ENCODE measurements at regions not wholly inside any gene's neighbourhood (a gene's known extent, or its start where the extent isn't known, plus 50 kb on each side); places are given as distances from the start of the nearest gene placed in this dataset.

DNA sequence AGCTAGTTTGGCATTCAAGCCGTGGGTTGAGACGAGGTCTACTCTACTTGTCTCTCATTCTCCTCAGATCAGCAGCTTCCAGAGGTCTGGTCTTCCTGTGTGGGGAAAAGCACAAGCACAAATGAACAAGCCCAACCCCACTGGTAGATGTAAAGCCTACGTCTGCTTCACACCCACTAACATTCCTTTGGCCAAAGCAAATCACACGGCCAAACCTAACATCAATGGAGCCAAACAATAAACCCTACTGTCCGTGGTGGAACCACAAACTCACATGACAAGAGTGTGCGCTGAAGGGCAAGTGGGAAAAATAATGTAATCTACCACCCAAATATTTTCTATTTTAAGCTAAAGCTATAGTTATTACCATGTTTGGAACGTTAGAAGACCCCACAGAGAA, 179.3 kb upstream of the MGAT5 start:
- intact Hi-C loops (cut with micrococcal nuclease) = loop anchor here (10.0 kb wide), 1 partner anchor 190 kb away; no protein-coding TSS in a partner anchor
- Histone ChIP-seq H4K20me1 (replicated peaks; ENCODE audit: control insufficient read depth, insufficient read depth, low read length) (no peaks in the 10 kb centered on the region; the same call in 1 of the 2 replicates), H3K9me3 (replicated peaks; ENCODE audit: control insufficient read depth, insufficient read depth, low read depth, low read length) (no peaks in the 10 kb centered on the region), H3K9me1 (ENCODE audit: control insufficient read depth, insufficient read depth, low read length) (no peaks in the 10 kb centered on the region), H3K27me3 (ENCODE audit: control insufficient read depth in 2 of 2, insufficient read depth in 2 of 2, low read length in 2 of 2) (peaks cover 3 to 22% of the 10 kb centered on the region in 2 experiments; a peak in 3 of 5 replicates), H3K36me3 (ENCODE audit: control insufficient read depth, insufficient read depth, low read length) (no peaks in the 10 kb centered on the region), H3K79me2 (ENCODE audit: control insufficient read depth, insufficient read depth, low read length) (no peaks in the 10 kb centered on the region), H3K27ac (ENCODE audit: extremely low read depth, low read depth, low read length) (no peak overlapping the region), H3K9ac (ENCODE audit: insufficient read depth in 1 of 2, low read depth in 2 of 2, low read length in 2 of 2) (no peak overlapping the region), H2AFZ (ENCODE audit: low read depth, low read length) (no peak overlapping the region), H3K4me3 (no peak overlapping the region), H3K4me2 (ENCODE audit: insufficient read depth, low read length) (no peak overlapping the region), H3K4me1 (replicated peaks in 1 of 2; ENCODE audit: control insufficient read depth in 2 of 2, insufficient read depth in 2 of 2, low read length in 2 of 2) (no peaks in the 10 kb centered on the region)
- in situ Hi-C loops (cut with MboI) = no loop called here
- POLR2A ChIA-PET = interaction anchor here (0.6 to 0.9 kb wide), 2 partner anchors 9 to 48 kb away, joined by 3 to 4 read pairs; no protein-coding TSS in a partner anchor
- CTCF ChIA-PET (ENCODE audit: low intra/inter-chr PET ratio) = no interaction called here
- ATAC-seq (no peak), DNase-seq (ENCODE audit: extremely low read depth in 1 of 4, low spot score in 3 of 4) (no peak), FAIRE-seq (no peak)
- no TSS peak for BruUV-seq (replicated peaks)
- 0% methylated on average over 7 of the region's 7 CpGs for WGBS (ENCODE audit: insufficient coverage, low coverage, missing lambda C conversion rate)
- TF ChIP-seq KDM4B (IDR thresholded peaks at IDR 0.05; ENCODE audit: borderline replicate concordance in 2 of 2, low read depth in 1 of 2) (no peak), RBM15 (IDR thresholded peaks at IDR 0.05; ENCODE audit: insufficient read depth, low read length) (no peak), CBX5 (IDR thresholded peaks at IDR 0.05; ENCODE audit: borderline replicate concordance, low read depth) (no peak), RCOR1 (IDR thresholded peaks at IDR 0.05; ENCODE audit: borderline replicate concordance in 1 of 2, low read depth in 2 of 2, low read length in 2 of 2) (no peak), NEUROD1 (IDR thresholded peaks at IDR 0.05; ENCODE audit: borderline replicate concordance, low read depth, low read length, partially characterized antibody) (no peak), CEBPG (CRISPR knock-in tag; IDR thresholded peaks at IDR 0.05) (no peak), CEBPG (tag; conservative IDR thresholded peaks at IDR 0.05 in 1 of 2, IDR thresholded peaks at IDR 0.05 in 1 of 2) (no peak), RBM34 (IDR thresholded peaks at IDR 0.05; ENCODE audit: borderline replicate concordance, insufficient read depth, low read length) (no peak), NCOA4 (IDR thresholded peaks at IDR 0.05; ENCODE audit: partially characterized antibody) (no peak), ZNF551 (CRISPR knock-in tag; IDR thresholded peaks at IDR 0.05) (no peak), TSC22D4 (tag; IDR thresholded peaks at IDR 0.05) (no peak), CBX8 (IDR thresholded peaks at IDR 0.05; ENCODE audit: borderline replicate concordance, extremely low read depth, low read depth, low read length, poor library complexity, severe bottlenecking) (no peak), NFRKB (IDR thresholded peaks at IDR 0.05; ENCODE audit: low read depth) (no peak)
- TF ChIP-seq, protein P1, sequence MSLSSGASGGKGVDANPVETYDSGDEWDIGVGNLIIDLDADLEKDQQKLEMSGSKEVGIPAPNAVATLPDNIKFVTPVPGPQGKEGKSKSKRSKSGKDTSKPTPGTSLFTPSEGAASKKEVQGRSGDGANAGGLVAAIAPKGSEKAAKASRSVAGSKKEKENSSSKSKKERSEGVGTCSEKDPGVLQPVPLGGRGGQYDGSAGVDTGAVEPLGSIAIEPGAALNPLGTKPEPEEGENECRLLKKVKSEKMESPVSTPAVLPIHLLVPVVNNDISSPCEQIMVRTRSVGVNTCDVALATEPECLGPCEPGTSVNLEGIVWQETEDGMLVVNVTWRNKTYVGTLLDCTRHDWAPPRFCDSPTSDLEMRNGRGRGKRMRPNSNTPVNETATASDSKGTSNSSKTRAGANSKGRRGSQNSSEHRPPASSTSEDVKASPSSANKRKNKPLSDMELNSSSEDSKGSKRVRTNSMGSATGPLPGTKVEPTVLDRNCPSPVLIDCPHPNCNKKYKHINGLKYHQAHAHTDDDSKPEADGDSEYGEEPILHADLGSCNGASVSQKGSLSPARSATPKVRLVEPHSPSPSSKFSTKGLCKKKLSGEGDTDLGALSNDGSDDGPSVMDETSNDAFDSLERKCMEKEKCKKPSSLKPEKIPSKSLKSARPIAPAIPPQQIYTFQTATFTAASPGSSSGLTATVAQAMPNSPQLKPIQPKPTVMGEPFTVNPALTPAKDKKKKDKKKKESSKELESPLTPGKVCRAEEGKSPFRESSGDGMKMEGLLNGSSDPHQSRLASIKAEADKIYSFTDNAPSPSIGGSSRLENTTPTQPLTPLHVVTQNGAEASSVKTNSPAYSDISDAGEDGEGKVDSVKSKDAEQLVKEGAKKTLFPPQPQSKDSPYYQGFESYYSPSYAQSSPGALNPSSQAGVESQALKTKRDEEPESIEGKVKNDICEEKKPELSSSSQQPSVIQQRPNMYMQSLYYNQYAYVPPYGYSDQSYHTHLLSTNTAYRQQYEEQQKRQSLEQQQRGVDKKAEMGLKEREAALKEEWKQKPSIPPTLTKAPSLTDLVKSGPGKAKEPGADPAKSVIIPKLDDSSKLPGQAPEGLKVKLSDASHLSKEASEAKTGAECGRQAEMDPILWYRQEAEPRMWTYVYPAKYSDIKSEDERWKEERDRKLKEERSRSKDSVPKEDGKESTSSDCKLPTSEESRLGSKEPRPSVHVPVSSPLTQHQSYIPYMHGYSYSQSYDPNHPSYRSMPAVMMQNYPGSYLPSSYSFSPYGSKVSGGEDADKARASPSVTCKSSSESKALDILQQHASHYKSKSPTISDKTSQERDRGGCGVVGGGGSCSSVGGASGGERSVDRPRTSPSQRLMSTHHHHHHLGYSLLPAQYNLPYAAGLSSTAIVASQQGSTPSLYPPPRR (CRISPR knock-in tag; IDR thresholded peaks at IDR 0.05; ENCODE audit: borderline replicate concordance) = no peak
- TF ChIP-seq, protein P2, sequence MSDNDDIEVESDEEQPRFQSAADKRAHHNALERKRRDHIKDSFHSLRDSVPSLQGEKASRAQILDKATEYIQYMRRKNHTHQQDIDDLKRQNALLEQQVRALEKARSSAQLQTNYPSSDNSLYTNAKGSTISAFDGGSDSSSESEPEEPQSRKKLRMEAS (CRISPR knock-in tag; IDR thresholded peaks at IDR 0.05) = no peak
- TF ChIP-seq, protein P3, sequence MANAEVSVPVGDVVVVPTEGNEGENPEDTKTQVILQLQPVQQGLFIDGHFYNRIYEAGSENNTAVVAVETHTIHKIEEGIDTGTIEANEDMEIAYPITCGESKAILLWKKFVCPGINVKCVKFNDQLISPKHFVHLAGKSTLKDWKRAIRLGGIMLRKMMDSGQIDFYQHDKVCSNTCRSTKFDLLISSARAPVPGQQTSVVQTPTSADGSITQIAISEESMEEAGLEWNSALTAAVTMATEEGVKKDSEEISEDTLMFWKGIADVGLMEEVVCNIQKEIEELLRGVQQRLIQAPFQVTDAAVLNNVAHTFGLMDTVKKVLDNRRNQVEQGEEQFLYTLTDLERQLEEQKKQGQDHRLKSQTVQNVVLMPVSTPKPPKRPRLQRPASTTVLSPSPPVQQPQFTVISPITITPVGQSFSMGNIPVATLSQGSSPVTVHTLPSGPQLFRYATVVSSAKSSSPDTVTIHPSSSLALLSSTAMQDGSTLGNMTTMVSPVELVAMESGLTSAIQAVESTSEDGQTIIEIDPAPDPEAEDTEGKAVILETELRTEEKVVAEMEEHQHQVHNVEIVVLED (CRISPR knock-in tag; IDR thresholded peaks at IDR 0.05) = no peak
